Astrocyte (in vitro differentiated cells and primary cell): ENCODE measurements at regions not wholly inside any gene's neighbourhood (a gene's known extent, or its start where the extent isn't known, plus 50 kb on each side); places are given as distances from the start of the nearest gene placed in this dataset.

Experiments used
- CTCF ChIP-seq: IDR thresholded peaks from 2 replicates; pipeline ENCODE4 v1.5.1; 2011; ENCODE audit warnings: low read depth, mild to moderate bottlenecking, inconsistent platforms, low read length, moderate library complexity; ENCODE audit not compliant: insufficient read depth
- EZH2 ChIP-seq: IDR thresholded peaks from 2 replicates; pipeline ENCODE4 v1.6.1; 2012; ENCODE audit warnings: mild to moderate bottlenecking, low read length, inconsistent platforms; ENCODE audit not compliant: insufficient read depth

GRCh38 chr5:16346380-16346779 lies 119.2 kb downstream of the ZNF622 start:
- TF ChIP-seq EZH2 (no peak), CTCF (no peak)
